HFF-Myc (cell line): ENCODE measurements at regions not wholly inside any gene's neighbourhood (a gene's known extent, or its start where the extent isn't known, plus 50 kb on each side); places are given as distances from the start of the nearest gene placed in this dataset.

Source experiments
- DNase-seq: peaks from one replicate; pipeline ENCODE4 v3.0.0-alpha.2; 2011; ENCODE audit warnings: low read depth; ENCODE audit errors: extremely low read depth
- H3K4me3 ChIP-seq: replicated peaks from 2 replicates; pipeline ENCODE4 v1.5.1; 2011; ENCODE audit warnings: low read depth, mild to moderate bottlenecking, control low read depth, low read length
- TF ChIP-seq, protein P1 (sequence below): IDR thresholded peaks from 2 replicates; pipeline ENCODE4 v1.5.1; 2012; ENCODE audit warnings: mild to moderate bottlenecking, low read depth, low read length, control low read depth; ENCODE audit errors: missing control alignments

DNA sequence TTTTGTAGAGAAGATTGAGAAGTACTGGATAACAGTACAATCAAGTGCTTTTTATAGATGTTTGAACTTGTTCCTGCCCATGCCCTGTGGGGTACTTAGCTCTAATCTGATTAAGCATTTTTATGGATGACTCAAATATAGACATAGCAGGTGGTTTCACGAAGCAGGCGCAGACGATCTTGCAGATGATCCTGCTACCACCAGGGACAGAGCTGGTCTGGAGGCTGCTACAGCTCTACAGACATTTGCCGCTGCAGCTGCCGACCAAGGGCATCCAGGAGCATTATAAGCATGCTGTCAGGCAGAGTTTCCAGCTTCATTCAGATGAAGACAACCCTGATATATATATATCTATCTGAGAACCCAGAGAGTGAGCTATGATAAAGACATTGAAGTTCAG lies 650.4 kb downstream of the NXPH1 start:
- TF ChIP-seq, protein P1, sequence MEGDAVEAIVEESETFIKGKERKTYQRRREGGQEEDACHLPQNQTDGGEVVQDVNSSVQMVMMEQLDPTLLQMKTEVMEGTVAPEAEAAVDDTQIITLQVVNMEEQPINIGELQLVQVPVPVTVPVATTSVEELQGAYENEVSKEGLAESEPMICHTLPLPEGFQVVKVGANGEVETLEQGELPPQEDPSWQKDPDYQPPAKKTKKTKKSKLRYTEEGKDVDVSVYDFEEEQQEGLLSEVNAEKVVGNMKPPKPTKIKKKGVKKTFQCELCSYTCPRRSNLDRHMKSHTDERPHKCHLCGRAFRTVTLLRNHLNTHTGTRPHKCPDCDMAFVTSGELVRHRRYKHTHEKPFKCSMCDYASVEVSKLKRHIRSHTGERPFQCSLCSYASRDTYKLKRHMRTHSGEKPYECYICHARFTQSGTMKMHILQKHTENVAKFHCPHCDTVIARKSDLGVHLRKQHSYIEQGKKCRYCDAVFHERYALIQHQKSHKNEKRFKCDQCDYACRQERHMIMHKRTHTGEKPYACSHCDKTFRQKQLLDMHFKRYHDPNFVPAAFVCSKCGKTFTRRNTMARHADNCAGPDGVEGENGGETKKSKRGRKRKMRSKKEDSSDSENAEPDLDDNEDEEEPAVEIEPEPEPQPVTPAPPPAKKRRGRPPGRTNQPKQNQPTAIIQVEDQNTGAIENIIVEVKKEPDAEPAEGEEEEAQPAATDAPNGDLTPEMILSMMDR: no peak
- H3K4me3 ChIP-seq: no peak overlapping the region
- DNase-seq: no peak

DNA sequence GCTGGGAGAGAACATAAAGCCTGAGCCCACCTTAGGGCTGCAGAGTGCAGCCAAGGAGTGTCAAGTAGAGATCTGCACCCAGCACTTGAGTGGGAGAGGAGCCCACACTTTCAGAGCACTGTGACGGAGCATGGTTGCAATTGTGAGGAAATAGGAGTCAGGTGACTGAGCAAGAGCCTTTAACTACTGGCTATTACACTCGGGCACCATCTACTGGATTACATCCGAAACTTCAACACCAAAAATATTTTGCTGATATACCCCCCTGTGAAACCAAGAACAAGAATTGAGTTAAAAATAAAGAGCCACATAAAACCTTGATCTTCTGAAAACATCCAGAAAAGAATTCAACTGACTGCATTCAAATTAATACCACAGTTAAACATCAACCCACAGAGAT lies 657.9 kb downstream of the NXPH1 start:
- DNase-seq: no peak
- TF ChIP-seq, protein P1: no peak
- H3K4me3 ChIP-seq: no peak overlapping the region

DNA sequence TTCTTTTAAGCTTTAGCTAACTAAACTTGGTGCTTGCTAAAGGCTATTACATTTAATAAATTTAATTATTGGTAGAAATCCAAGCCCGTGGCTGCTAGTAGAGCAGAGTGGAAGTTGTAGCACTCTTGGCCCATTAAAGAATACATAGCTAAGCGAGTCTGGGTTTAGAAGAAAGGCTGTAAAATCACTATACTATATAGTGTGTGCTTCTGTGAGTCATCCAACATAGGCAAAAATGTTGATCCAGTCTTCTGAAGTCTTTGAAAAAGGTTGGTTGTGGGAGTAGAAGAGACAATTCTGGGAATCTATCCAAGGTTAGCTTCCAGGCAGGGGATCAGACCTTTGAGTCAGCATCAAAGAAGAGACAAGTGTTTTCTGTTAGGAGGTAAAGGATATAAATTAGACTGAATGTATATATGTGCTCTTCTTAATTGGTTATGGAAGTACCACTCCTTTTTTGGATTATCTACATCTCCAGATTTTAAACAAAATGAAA lies 664.2 kb downstream of the NXPH1 start:
- no peak for DNase-seq
- H3K4me3 ChIP-seq: no peak overlapping the region
- TF ChIP-seq, protein P1: no peak

DNA sequence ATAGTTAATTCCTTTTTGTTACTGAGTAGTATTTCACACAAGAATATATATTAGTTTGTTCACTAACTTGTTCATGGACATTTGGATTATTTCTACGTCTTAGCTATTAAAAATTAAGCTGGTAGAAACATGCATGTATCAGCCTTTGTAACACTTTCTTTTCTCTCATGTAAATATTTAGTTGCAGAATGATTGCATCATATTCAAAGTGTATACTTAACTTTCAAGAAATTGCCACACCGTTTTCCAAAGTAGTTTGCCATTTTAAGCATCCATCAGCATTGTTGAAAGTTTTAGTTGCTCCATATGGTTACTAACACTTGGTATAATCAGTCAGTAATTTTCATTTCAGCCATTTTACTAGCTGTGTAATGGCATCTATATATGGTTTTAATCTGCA lies 666.9 kb downstream of the NXPH1 start:
- DNase-seq: no peak
- no peak overlapping the region for H3K4me3 ChIP-seq
- TF ChIP-seq, protein P1: no peak

DNA sequence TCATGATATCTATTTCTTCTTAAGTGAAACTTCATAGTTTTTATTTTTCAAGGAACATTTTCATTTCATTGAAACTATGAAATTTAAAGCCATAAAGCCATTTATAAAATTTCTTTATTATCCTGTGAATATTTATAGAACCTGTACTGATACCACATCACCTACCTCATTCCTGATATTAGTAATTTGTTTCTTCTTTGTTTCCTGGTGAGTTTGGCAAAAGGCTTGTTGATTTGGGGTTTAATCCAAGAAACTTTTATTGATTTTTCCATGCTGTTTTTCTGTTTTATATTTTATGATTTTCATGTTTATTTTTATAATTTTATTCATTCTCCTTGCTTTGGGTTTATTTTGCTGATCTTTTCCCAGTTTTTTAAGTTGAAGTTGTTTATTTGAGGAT lies 669.4 kb downstream of the NXPH1 start:
- DNase-seq: no peak
- TF ChIP-seq, protein P1: no peak
- H3K4me3 ChIP-seq: no peak overlapping the region

DNA sequence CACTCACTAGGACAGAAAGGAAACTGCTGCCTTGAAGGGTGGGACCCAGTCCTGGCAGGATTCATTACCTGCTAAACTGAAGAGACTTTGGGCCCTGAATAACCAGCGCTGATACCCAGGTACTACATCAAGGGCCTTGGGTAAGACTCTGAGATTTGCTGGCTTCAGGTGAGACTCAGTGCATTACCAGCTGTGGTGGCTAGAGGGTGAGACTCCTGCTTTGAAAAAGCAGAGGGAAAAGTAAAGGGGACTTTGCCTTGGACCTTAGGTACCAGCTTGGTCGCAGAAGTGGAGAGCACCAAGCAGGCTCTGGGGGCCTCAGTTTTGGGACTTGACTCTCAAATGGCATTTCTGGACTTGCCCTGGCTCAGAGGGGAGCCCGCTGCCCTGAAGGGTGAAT lies 673.3 kb downstream of the NXPH1 start:
- TF ChIP-seq, protein P1: no peak
- no peak for DNase-seq
- no peak overlapping the region for H3K4me3 ChIP-seq

DNA sequence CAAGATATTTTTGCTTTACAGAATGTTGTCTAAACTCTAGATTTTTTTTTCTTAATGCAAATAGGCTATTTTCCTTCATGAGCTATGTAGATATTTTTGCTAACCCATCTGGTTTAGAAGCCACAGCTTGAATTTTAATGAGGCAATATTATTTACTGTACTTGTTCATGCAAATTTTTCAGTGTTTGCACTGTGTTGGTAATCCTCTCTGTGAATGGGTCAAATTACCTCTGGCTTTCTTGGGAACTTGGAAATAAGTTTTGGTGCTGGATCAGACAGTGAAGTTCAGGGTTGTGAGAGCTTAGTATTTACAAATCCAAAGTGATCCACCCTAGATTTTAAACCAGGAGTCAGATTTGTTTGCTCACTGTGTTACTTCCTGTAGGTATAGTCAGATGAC lies 686.9 kb downstream of the NXPH1 start:
- TF ChIP-seq, protein P1: no peak
- no peak for DNase-seq
- no peak overlapping the region for H3K4me3 ChIP-seq
